Osteocyte (in vitro differentiated cells): ENCODE measurements at regions not wholly inside any gene's neighbourhood (a gene's known extent, or its start where the extent isn't known, plus 50 kb on each side); places are given as distances from the start of the nearest gene placed in this dataset.

ENCODE experiments used
- DNase-seq: peaks from one replicate; pipeline ENCODE4 v3.0.0; 2021; ENCODE audit warnings: mixed read lengths; ENCODE audit not compliant: unreplicated experiment; ENCODE audit errors: extremely low spot score
- H3K27ac Mint-ChIP-seq: one replicate; pipeline ENCODE4 v1.8.0; 2021; ENCODE audit warnings: mild to moderate bottlenecking, mixed read lengths; ENCODE audit not compliant: unreplicated experiment
- H3K27me3 Mint-ChIP-seq: one replicate; pipeline ENCODE4 v1.8.0; 2021; ENCODE audit warnings: mixed read lengths; ENCODE audit not compliant: unreplicated experiment
- H3K36me3 Mint-ChIP-seq: one replicate; pipeline ENCODE4 v1.8.0; 2021; ENCODE audit warnings: mixed read lengths; ENCODE audit not compliant: unreplicated experiment
- H3K4me1 Mint-ChIP-seq: one replicate; pipeline ENCODE4 v1.8.0; 2021; ENCODE audit warnings: mixed read lengths; ENCODE audit not compliant: unreplicated experiment
- H3K4me3 Mint-ChIP-seq: one replicate; pipeline ENCODE4 v1.8.0; 2021; ENCODE audit warnings: mild to moderate bottlenecking, moderate library complexity, mixed read lengths; ENCODE audit not compliant: unreplicated experiment
- H3K9me3 Mint-ChIP-seq: one replicate; pipeline ENCODE4 v1.8.0; 2021; ENCODE audit warnings: mixed read lengths; ENCODE audit not compliant: unreplicated experiment
- TF ChIP-seq, protein P1 (sequence below): fragments of 200-600 bp; sonication (generic); IDR thresholded peaks from 2 replicates; pipeline ENCODE4 v1.5.0; 2021; ENCODE audit warnings: antibody characterized with exemption, mild to moderate bottlenecking, moderate library complexity

DNA sequence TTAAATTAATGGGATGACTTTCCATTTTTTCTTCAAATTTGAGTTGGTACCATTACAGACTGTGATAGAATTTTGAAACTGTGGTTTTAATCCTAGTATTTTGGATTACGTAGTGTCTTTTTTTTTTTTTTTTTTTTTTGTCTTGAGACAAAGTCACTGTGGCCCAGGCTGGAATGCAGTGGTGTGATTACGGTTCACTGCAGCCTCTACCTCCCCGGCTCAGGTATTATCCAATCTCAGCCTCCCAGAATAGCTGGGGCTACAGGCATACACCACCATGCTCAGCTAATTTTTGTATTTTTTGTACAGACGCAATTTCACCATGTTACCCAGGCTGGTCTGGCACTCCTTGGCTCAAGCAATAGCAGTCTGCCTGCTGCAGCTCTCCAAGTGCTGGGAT, 87.1 kb downstream of the SOX4 start:
- no peak for DNase-seq
- Mint-ChIP-seq H3K4me3 (no peak overlapping the region), H3K27ac (no peak overlapping the region), H3K36me3 (no peaks in the 10 kb centered on the region), H3K9me3 (no peaks in the 10 kb centered on the region), H3K27me3 (no peaks in the 10 kb centered on the region), H3K4me1 (peaks cover 5% of the 10 kb centered on the region)
- TF ChIP-seq, protein P1, sequence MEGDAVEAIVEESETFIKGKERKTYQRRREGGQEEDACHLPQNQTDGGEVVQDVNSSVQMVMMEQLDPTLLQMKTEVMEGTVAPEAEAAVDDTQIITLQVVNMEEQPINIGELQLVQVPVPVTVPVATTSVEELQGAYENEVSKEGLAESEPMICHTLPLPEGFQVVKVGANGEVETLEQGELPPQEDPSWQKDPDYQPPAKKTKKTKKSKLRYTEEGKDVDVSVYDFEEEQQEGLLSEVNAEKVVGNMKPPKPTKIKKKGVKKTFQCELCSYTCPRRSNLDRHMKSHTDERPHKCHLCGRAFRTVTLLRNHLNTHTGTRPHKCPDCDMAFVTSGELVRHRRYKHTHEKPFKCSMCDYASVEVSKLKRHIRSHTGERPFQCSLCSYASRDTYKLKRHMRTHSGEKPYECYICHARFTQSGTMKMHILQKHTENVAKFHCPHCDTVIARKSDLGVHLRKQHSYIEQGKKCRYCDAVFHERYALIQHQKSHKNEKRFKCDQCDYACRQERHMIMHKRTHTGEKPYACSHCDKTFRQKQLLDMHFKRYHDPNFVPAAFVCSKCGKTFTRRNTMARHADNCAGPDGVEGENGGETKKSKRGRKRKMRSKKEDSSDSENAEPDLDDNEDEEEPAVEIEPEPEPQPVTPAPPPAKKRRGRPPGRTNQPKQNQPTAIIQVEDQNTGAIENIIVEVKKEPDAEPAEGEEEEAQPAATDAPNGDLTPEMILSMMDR = no peak

DNA sequence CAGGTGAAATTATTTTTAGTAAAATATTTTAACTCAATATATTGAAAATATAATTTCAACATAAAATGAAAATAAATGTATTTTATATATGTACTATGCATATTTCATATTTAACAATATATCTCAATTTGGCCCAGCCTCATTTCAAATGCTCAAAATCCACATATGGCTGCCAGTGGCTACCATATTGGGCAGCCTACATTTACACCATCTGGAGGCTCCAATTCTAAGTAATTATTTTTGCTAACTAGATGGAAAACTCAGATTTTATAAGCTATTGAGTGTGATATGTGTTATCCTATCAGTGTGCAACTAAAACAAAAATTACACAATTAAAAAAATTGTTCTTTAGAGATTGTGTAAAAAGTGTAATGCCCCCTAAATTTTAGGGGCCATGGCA, 96.9 kb downstream of the SOX4 start:
- Mint-ChIP-seq H3K27me3 (no peaks in the 10 kb centered on the region), H3K36me3 (no peaks in the 10 kb centered on the region), H3K4me1 (peaks cover 8% of the 10 kb centered on the region), H3K27ac (no peak overlapping the region), H3K9me3 (no peaks in the 10 kb centered on the region), H3K4me3 (no peak overlapping the region)
- no peak for DNase-seq
- TF ChIP-seq, protein P1 = no peak

DNA sequence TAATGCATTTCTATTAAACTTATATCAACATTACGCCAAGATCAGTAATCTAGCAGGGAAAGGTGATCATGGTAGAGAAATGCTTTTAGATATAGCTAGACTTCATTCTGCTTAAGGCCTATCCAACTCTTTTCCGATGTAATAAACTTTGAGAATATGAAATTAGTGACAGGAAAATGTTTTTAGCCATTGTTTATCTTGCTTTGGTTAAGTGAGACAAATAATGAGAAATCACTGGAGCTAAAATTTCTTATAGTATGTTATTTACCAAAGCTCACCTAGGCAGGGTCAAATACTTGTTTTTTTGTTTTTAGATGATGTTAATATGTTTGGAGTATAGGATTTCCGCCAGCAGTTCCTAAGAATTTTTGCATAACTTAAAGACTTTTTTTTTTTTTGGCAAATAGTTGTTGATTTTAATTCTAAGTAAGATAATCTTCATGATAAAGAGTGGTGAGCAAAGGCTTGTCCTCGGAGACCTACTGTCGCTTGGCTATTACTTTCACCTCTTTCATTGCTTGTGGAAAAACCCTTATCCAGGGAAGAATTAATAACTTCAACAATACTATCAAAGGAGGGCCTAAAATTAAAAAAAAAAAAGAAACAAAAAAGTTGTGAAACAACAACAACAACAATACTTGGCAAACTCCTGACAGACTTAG, 98.3 kb downstream of the SOX4 start:
- TF ChIP-seq, protein P1 = no peak
- no peaks in the 10 kb centered on the region for H3K9me3 Mint-ChIP-seq
- peaks cover 8% of the 10 kb centered on the region for H3K4me1 Mint-ChIP-seq
- no peak for DNase-seq
- no peak overlapping the region for H3K27ac Mint-ChIP-seq
- H3K27me3 Mint-ChIP-seq = no peaks in the 10 kb centered on the region
- no peak overlapping the region for H3K4me3 Mint-ChIP-seq
- no peaks in the 10 kb centered on the region for H3K36me3 Mint-ChIP-seq

DNA sequence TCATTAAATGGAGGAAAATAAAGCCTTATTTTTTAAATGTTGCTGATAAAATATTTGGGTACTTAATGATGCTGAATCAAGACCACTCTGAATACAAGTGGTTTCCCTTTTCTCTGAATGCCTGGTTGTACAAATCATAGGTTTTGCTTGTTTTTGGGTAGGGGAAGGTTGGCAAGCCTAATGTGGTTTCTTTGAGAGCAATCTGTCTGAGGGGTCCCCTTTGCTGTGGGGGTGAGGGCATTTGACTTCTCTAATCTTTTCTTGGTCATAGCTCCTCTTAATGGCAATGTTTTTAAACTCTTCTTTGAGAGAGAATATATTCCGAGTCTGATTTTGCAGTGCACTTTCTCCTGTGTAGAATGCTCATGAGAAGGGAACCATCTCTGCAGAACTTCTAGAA, 99.2 kb downstream of the SOX4 start:
- no peak for DNase-seq
- Mint-ChIP-seq H3K27me3 (no peaks in the 10 kb centered on the region), H3K36me3 (no peaks in the 10 kb centered on the region), H3K4me3 (no peak overlapping the region), H3K4me1 (peaks cover 8% of the 10 kb centered on the region), H3K9me3 (no peaks in the 10 kb centered on the region), H3K27ac (no peak overlapping the region)
- TF ChIP-seq, protein P1 = no peak

DNA sequence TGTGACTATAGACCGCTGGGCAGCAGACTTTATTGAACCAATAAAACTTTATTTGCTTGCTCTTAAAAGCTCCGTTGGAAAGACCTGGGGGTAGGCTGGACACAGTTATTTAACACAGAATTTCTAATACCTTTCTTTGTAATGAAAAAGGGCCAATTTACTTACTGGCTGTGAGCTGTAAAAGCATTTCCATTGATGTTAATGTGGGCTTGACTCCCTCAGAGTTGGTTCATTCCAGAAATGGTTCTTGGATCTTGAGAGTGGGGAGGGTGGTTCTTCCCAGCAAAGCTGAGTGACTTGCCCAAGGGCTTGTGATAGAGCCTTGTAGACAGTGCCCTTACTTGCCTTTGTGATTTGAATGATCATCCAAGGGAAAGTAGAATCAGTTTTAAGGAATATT, 100.6 kb downstream of the SOX4 start:
- Mint-ChIP-seq H3K4me3 (no peak overlapping the region), H3K36me3 (no peaks in the 10 kb centered on the region), H3K9me3 (no peaks in the 10 kb centered on the region), H3K4me1 (peaks cover 8% of the 10 kb centered on the region), H3K27ac (no peak overlapping the region), H3K27me3 (no peaks in the 10 kb centered on the region)
- no peak for DNase-seq
- TF ChIP-seq, protein P1 = no peak
